ENCODE measurements at regions not wholly inside any gene's neighbourhood (a gene's known extent, or its start where the extent isn't known, plus 50 kb on each side); places are given as distances from the start of the nearest gene placed in this dataset.

- TF ChIP-seq, protein P1, sequence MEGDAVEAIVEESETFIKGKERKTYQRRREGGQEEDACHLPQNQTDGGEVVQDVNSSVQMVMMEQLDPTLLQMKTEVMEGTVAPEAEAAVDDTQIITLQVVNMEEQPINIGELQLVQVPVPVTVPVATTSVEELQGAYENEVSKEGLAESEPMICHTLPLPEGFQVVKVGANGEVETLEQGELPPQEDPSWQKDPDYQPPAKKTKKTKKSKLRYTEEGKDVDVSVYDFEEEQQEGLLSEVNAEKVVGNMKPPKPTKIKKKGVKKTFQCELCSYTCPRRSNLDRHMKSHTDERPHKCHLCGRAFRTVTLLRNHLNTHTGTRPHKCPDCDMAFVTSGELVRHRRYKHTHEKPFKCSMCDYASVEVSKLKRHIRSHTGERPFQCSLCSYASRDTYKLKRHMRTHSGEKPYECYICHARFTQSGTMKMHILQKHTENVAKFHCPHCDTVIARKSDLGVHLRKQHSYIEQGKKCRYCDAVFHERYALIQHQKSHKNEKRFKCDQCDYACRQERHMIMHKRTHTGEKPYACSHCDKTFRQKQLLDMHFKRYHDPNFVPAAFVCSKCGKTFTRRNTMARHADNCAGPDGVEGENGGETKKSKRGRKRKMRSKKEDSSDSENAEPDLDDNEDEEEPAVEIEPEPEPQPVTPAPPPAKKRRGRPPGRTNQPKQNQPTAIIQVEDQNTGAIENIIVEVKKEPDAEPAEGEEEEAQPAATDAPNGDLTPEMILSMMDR (IDR thresholded peaks at IDR 0.05 in 4 of 5, conservative IDR thresholded peaks at IDR 0.05 in 1 of 5) = no peak
- no peak for TF ChIP-seq POLR2A (IDR thresholded peaks at IDR 0.05)
Observed at GRCh38 chr9:78826527-78826926, 529.6 kb downstream of the PSAT1 start.

Measured in gastrocnemius medialis (tissue), 4 donors.